ENCODE measurements at regions not wholly inside any gene's neighbourhood (a gene's known extent, or its start where the extent isn't known, plus 50 kb on each side); places are given as distances from the start of the nearest gene placed in this dataset.
A peak's percentile ranks its signal among the peaks of the same experiment; 100 is the strongest.

- DNase-seq, result no peak
- WGBS, 2 donors, result 84 to 89% methylated on average over 14 to 15 of the region's 15 CpGs
- Histone ChIP-seq H3K4me1 (peaks cover 0 to 4% (median 0%) of the 10 kb centered on the region in 4 donors), H3K9me3 (no peaks in the 10 kb centered on the region), H3K27ac (no peak overlapping the region), H3K4me3 (no peak overlapping the region), H3K36me3 (peaks cover 0 to 14% (median 7%) of the 10 kb centered on the region in 4 donors), H3K27me3 (no peaks in the 10 kb centered on the region)
- TF ChIP-seq POLR2A (IDR thresholded peaks at IDR 0.05) (no peak), EP300 (IDR thresholded peaks at IDR 0.05) (no peak), POLR2AphosphoS5 (IDR thresholded peaks at IDR 0.05) (no peak)
- TF ChIP-seq, protein P1, sequence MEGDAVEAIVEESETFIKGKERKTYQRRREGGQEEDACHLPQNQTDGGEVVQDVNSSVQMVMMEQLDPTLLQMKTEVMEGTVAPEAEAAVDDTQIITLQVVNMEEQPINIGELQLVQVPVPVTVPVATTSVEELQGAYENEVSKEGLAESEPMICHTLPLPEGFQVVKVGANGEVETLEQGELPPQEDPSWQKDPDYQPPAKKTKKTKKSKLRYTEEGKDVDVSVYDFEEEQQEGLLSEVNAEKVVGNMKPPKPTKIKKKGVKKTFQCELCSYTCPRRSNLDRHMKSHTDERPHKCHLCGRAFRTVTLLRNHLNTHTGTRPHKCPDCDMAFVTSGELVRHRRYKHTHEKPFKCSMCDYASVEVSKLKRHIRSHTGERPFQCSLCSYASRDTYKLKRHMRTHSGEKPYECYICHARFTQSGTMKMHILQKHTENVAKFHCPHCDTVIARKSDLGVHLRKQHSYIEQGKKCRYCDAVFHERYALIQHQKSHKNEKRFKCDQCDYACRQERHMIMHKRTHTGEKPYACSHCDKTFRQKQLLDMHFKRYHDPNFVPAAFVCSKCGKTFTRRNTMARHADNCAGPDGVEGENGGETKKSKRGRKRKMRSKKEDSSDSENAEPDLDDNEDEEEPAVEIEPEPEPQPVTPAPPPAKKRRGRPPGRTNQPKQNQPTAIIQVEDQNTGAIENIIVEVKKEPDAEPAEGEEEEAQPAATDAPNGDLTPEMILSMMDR (IDR thresholded peaks at IDR 0.05), result no peak
- ATAC-seq (ENCODE audit: low FRiP score in 2 of 2), result no peak
These were observed 51.1 kb downstream of the DOP1B start for GRCh38 chr21:36207577-36208320.

DNA sequence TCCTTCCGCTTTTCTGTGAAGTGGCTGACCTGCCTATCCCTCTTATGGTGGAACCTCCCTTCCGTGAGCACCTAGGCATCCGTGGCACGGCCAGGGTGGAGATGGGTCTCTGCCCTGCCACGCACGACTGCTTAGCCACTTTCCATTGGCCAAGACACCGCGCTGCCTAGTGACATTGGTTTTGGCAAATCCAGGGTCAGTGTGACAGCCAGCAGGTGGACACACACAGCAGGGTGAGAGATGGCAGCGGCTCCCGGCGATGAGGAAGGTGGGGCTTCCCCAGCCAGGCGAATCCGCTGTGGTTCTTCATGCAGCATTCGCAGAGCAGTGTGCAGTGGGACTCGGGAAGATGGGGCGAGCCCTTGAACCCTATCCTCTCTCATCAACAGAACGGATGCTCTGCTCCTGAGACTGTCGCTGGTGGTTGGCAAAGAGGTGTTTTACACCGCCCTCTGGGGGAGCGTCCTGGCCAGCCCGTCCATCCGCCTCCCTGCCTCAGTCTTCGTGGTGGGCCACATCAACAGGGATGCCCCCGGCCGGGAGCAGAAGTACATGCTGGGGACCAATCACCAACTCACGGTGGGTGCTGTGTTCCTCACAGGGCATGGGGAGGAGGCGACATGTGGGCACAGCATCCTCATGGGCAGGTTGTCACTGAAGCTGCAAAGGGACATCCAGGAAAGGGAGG, 51.8 kb downstream of the DOP1B start:
- Histone ChIP-seq H3K36me3 (peaks cover 0 to 14% (median 7%) of the 10 kb centered on the region in 4 donors), H3K9me3 (no peaks in the 10 kb centered on the region), H3K4me1 (peaks cover 0 to 4% (median 0%) of the 10 kb centered on the region in 4 donors), H3K27me3 (no peaks in the 10 kb centered on the region), H3K27ac (no peak overlapping the region), H3K4me3 (no peak overlapping the region)
- WGBS, 2 donors, result 92 to 96% methylated on average over 13 to 27 of the region's 27 CpGs
- ATAC-seq (ENCODE audit: low FRiP score in 2 of 2), result no peak
- TF ChIP-seq, protein P1 (IDR thresholded peaks at IDR 0.05), result no peak
- TF ChIP-seq POLR2A (IDR thresholded peaks at IDR 0.05), result no peak
- TF ChIP-seq EP300 (IDR thresholded peaks at IDR 0.05), result no peak
- TF ChIP-seq POLR2AphosphoS5 (IDR thresholded peaks at IDR 0.05), result no peak
- DNase-seq, result no peak

DNA sequence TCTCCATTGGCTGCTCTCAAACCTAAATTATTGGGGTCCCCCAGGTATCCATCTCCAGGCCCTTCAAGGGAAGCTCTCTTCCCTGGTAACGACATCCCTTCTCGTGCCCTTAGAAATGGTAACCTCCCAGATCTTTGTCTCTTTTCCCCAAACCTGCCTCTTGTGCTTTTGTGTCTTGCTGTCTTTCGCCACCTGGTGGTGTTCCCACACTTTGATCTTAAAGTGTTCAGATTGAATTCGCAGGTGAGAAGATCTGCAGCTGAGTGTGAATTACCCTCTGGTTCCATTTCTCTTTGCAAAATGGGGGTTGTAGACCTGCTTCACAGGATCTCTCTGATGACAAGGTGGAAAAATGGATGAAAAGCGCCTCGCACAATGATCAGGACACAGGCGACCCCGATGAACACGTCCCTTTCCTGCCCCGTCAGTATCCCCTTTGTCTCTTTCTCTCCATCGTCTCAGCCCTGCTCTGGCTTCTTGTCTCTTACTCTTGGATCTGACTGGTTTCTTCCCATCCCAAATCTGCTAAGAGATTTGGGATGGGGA, 53.1 kb downstream of the DOP1B start:
- Histone ChIP-seq H3K36me3 (peaks cover 2 to 24% (median 12%) of the 10 kb centered on the region in 4 donors), H3K27ac (no peak overlapping the region), H3K9me3 (no peaks in the 10 kb centered on the region), H3K4me1 (peaks cover 0 to 4% (median 0%) of the 10 kb centered on the region in 4 donors), H3K27me3 (no peaks in the 10 kb centered on the region), H3K4me3 (no peak overlapping the region)
- TF ChIP-seq POLR2AphosphoS5 (IDR thresholded peaks at IDR 0.05), result no peak
- TF ChIP-seq, protein P1 (IDR thresholded peaks at IDR 0.05), result peak in 5 of 6 experiments; percentile 28 to 67 (median 58)
- ATAC-seq (ENCODE audit: low FRiP score in 2 of 2), result no peak
- peak in 1 of 2 donors; percentile 59 for DNase-seq
- 85 to 88% methylated on average over 11 of the region's 11 CpGs for WGBS, 2 donors

DNA sequence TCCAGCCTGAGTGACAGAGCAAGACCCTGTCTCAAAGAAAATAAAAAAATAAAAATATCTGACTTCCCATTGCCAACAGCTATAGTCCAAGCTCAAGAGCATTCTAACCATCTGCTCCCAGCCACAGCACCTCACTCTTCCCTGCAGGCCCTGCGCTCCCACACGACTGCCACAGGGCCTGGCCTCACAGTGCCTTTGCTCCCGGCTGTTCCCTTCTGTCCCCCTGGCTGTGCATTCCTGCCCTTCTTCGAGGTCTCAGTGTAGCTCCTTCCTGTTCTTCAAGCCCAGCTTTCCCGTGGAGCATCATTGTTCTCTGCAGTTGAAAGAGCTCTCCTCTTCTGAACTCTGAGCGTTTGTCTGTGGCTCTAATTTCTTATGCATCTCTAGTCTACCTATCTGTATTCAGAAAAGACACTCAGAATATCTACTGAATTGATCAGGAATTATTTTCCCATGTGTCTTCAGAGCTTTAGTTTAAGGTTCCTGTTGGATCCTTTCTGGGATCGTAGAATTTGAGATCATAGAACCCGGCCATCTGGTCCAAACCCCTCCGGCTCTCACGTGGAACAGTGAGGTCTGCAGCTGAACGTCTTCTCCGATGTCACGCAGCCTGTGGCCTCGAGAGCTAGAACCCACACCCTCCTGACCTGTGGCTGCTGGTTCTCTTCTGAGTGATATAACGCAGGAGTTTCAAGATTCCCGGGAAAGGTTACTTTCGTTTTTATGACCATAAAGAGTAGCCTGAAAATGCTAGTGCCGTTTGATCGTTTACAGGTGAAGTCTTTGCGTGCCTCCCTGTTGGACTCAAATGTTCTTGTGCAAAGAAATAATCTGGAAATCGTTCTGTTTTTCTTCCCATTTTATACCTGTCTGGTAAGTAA, 54.4 kb downstream of the DOP1B start:
- Histone ChIP-seq H3K27me3 (no peaks in the 10 kb centered on the region), H3K4me3 (no peak overlapping the region), H3K36me3 (peaks cover 2 to 31% (median 18%) of the 10 kb centered on the region in 4 donors), H3K27ac (no peak overlapping the region), H3K9me3 (no peaks in the 10 kb centered on the region), H3K4me1 (peaks cover 0 to 4% (median 0%) of the 10 kb centered on the region in 4 donors)
- no peak for DNase-seq
- no peak for ATAC-seq (ENCODE audit: low FRiP score in 2 of 2)
- 89 to 94% methylated on average over 21 of the region's 21 CpGs for WGBS, 2 donors
- TF ChIP-seq, protein P1 (IDR thresholded peaks at IDR 0.05), result no peak
- no peak for TF ChIP-seq POLR2A (IDR thresholded peaks at IDR 0.05)
- TF ChIP-seq EP300 (IDR thresholded peaks at IDR 0.05), result no peak
- TF ChIP-seq POLR2AphosphoS5 (IDR thresholded peaks at IDR 0.05), result no peak
